Activated CD4-positive, alpha-beta T cell treated with anti-CD3 and anti-CD28 coated beads, Interleukin-2, amount 50 U/mL, for 1 hour (primary cell): ENCODE measurements at regions not wholly inside any gene's neighbourhood (a gene's known extent, or its start where the extent isn't known, plus 50 kb on each side); places are given as distances from the start of the nearest gene placed in this dataset.

Experiments used
- DNase-seq: peaks from one replicate; pipeline ENCODE4 v3.0.0-alpha.2; 2020

- no peak for DNase-seq
Observed at GRCh38 chr20:21033817-21034216, 72.3 kb downstream of the LINC00237 start.

GRCh38 chr20:21031666-21032065, 74.5 kb downstream of the LINC00237 start:
- DNase-seq = no peak

- DNase-seq = no peak
Observed at GRCh38 chr20:21029341-21029740, 76.8 kb downstream of the LINC00237 start.

- no peak for DNase-seq
Observed at GRCh38 chr20:21028921-21029320, 77.2 kb downstream of the LINC00237 start.

- DNase-seq = no peak
Observed at GRCh38 chr20:21028436-21028835, 77.7 kb downstream of the LINC00237 start.

- no peak for DNase-seq
Observed at GRCh38 chr20:21027569-21027968, 78.6 kb downstream of the LINC00237 start.

- no peak for DNase-seq
Observed at GRCh38 chr20:21026951-21027350, 79.2 kb downstream of the LINC00237 start.

GRCh38 chr20:21024420-21024819, 81.7 kb downstream of the LINC00237 start:
- DNase-seq = no peak

- DNase-seq = no peak
Observed at GRCh38 chr20:21022925-21023324, 83.2 kb downstream of the LINC00237 start.

GRCh38 chr20:21021472-21021790, 84.7 kb downstream of the LINC00237 start:
- DNase-seq = no peak

GRCh38 chr20:21020659-21021471, 85.3 kb downstream of the LINC00237 start:
- DNase-seq = no peak

- no peak for DNase-seq
Observed at GRCh38 chr20:21019814-21020658, 86.1 kb downstream of the LINC00237 start.

GRCh38 chr20:21019468-21019813, 86.7 kb downstream of the LINC00237 start:
- no peak for DNase-seq

- DNase-seq = no peak
Observed at GRCh38 chr20:21018576-21018975, 87.6 kb downstream of the LINC00237 start.

- DNase-seq = no peak
Observed at GRCh38 chr20:21017528-21018085, 88.6 kb downstream of the LINC00237 start.

- DNase-seq = no peak
Observed at GRCh38 chr20:21016751-21017150, 89.4 kb downstream of the LINC00237 start.

- no peak for DNase-seq
Observed at GRCh38 chr20:21014528-21014927, 91.6 kb downstream of the LINC00237 start.

GRCh38 chr20:21008951-21009350, 97.2 kb downstream of the LINC00237 start:
- no peak for DNase-seq

- DNase-seq = no peak
Observed at GRCh38 chr20:21006611-21007010, 99.5 kb downstream of the LINC00237 start.

GRCh38 chr20:21004386-21005076, 101.6 kb downstream of the LINC00237 start:
- DNase-seq = no peak

- no peak for DNase-seq
Observed at GRCh38 chr20:21003902-21004301, 102.3 kb downstream of the LINC00237 start.

GRCh38 chr20:21002486-21002885, 103.7 kb downstream of the LINC00237 start:
- DNase-seq = no peak

- DNase-seq = no peak
Observed at GRCh38 chr20:20993372-20993771, 112.8 kb downstream of the LINC00237 start.
